NOMO-1 (cell line): ENCODE measurements at regions not wholly inside any gene's neighbourhood (a gene's known extent, or its start where the extent isn't known, plus 50 kb on each side); places are given as distances from the start of the nearest gene placed in this dataset.

Experiments used
- DNase-seq, 2 experiments: peaks; one replicate each; lab custom pipeline; 2025; ENCODE audit not compliant: unreplicated experiment in 2 of 2; lab: John Stamatoyannopoulos, UW

DNA sequence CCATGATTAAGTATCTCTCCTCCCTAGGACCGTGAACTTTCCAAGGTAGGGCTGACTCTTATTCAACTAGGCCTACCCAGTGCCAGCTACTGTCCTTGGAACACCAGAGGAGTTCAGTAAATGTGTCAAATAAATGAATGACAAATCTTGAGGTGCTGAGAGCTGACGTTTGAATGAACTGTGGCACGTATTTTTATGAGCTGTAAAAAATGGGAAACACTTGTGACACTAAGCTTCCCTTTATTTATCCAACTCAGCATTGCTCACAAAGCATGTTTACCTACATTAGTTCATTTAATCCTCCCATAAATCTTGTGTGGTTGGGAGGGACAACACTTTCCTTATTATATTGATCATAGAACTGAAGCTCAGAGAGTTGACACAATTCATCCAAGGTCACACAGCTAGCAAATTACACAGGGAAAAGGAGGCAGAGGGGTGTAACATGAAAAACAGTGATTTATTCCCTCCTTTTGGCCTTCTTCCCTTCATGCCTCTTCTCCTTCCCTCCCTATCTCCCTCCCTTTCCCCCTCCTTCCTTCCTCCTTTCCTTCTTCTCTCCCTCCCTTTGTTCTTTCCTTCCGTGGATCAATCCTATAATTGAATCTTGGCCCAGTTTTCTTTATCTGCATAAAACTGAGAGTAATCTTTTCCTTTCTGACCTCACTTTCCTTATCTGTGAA, 412.6 kb downstream of the DMRT2 start:
- DNase-seq, result no peak

DNA sequence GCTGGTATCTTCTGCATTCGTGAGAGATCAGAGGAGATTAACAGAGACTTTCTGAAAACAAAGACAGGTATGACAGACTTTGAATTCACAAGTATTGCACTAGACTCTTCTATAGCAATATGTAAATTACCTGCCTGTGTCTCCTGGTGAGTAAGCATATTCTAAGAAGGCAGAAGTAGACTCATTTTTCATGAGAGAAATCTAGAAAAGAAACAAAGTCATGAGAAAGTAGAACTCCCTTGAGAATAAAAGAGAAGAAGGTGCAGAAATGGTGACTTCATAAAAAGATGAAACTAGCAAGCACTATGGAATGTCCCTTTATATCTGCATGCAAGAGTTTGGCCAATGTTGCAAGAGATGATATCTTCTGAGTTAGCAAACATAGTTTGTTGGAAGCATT, 419.8 kb downstream of the DMRT2 start:
- DNase-seq, result no peak

DNA sequence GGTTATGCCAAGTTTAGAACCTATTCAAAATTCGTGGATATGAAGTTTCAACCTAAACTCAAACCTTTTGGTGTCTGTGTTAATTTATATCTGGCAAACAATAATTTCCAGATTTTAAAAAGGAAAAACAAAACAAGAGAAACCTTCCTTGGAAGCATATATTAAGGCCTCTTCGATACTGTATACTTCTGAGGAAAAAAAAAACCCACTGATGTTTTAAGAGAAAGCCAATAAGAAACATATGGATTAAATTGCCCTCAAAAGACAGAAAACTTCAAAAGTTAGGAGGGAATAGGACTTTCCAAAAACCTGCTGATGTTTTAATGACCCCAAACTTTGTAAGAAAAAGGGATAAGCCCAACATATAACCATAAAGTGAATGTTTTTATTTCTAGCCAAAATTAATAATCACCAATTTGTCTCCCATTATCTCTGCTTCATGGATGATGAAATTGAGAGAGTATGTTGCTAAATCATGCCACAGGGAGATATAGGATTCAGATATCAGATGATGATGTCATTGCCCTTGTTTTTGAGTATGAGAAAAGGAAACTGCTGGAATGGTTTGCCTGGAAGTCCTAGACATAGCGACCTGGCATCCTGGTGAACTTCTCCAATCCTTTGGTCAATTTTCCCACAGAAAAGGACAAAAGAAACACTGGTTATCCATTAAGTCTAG, 423.9 kb downstream of the DMRT2 start:
- no peak for DNase-seq

DNA sequence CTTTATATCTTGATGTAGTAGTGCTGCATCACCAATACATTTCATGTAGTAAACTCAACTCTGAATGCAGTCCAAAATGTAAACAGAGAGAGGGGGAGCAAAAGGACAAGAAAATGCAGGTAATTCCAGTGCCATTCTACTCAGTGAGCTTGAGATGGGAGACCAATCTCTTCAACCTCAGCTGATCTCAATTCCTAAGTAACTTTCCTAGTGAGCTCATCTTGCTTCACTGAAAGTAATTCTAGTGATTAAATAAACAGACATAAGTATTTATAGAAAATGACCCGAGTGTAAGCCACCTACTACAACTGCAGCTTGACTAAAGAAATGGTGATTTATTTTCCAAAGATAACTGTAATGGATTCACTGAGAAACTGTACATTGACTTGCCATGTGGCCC, 424.5 kb downstream of the DMRT2 start:
- no peak for DNase-seq

DNA sequence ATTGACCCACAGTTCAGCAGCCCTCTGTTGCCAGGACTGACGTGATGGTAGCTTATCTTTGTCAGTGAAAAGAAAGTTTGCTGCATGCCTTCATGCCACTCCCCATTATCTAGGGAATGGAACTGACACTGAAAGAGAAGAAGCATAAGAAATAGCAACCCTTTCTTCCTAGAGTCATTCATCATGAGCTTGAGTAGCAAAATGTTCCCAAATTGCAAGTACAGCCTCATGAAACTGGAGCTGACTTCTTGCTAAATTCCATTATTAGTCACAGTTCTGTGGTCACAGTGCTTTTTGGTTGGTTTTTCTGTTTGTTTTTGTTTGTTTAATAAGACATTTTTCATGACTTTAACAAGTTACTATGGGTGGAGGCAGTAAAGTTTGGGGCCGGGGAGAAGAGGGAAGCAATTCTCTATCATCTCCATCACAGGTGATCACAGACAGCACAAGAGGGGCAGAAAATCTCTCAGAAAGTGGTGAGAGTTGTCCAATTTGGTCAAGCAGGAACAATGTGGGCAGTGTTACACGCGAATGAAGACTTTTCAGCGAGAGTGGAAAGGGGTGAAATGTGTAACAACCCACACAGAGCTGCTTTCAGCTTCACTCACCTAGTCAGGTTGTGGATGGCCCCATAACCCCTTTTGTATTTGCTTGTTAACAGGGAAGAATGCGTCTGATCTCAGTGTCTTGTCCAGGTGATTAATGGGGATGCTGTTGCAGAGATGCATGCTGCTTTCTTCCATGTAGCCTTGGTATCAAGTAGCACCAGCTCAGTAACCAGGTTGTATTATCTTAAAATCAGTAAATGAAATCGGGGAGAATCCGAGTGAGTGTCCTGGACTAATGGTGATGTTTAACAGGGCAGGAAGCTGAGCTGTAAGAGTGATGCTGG, 440.4 kb downstream of the DMRT2 start:
- no peak for DNase-seq

DNA sequence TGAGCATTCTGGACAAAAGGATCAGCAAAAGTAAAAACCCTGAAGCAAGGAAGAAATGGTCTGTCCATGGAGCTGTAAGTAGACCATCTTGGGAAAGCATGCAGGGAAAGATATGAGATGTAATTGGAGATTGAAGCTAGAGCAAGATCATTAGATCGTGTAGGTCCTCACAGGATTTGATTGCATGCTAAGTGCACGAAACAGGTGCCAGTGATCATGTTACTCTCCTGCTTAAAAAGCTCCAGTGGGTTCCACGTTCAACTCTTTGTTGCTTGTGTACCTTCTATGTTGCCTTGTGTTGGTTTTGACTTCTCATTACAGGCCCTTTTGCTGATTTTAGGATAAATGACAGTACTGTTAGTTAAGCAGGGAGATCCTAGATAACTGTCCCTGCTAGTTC, 442.0 kb downstream of the DMRT2 start:
- DNase-seq, result no peak

DNA sequence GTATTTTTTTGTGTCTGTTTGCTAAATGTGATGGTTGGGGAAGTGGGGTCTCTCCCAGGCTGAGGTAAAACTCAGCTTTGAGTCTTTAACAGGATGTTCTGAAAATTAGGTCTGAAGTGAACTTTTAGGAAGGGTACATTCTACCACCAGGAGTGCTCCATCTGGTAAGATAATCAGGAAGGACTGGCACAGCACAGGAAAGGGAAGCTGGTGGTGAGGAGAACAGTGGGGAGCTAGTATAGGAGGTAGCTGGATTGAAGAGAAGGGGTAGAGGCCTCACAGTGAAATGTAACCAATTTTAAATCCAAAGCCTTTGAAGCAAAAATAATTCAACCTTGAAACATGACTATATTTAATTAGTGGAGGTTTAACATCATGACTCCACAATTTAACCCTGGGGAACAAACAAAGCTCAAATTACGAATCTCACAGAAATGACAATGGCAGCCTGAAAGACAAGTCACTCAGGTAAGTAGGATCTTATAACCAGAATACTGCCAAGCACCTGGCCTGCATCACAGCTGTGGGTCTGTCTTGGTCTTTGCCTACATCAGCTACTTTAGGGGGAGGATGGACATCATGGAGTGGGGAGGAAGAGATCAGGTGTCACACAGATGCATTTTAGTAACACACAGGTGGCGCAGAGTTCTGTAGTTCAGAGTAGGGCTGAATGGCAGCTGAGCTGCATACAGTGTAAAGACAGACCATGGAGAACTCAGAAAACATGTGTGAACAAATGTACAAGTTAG, 445.3 kb downstream of the DMRT2 start:
- no peak for DNase-seq

DNA sequence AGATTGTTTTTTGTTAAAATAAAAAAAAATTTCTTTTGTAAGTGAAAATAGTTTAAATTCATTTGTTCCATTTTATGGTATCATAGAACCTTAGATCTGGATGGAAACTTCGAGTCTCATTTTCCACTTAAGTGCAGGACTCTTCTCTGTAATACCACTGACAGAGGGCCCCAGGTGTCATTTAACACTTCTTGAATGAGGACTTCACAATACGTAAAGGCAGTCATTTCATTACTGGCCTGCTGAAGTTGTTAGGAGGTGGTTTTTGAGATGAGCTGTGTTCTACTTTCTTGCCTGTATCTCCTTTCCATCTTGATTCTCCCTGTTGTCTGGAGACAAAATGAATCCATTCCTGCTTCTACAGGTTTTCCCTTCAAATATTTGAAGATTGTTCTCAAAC, 455.3 kb downstream of the DMRT2 start:
- DNase-seq, result no peak

DNA sequence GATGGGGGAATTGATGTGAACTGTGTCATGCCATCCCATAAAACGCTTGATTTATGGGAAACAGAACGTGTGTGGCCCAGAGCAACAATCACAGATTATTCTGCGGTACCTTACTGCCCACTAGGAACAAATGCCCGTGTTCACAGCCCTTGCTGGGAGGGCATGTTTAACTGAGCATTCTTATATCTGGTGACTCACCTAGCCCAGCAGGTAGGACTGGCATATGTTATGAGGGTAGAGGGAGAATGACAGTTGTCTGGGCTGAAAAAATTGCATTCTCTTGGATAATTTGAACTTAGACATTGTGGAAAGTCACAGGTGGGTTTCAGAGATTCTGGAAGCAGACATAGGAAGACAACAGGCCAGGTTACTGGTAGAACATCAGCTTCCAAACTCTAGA, 460.6 kb downstream of the DMRT2 start:
- no peak for DNase-seq

DNA sequence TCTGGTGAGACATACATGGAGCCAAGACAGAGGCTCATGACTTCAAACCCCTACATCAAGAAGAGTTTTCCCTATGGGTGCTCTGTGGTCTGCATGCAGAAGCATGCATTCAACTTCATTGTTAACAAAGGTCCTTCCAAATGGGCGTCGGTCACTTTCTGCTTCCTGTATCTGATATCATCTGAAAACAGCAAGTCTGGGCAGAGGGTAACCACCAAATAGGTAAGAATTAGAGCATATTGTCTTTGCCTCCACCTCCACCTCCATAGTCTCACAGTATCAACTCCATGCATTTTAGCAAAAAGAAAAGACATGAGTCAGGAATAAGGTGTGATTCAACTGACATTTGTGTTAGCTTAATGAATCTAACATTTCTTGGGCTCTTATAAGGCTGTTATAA, 462.9 kb downstream of the DMRT2 start:
- no peak for DNase-seq

DNA sequence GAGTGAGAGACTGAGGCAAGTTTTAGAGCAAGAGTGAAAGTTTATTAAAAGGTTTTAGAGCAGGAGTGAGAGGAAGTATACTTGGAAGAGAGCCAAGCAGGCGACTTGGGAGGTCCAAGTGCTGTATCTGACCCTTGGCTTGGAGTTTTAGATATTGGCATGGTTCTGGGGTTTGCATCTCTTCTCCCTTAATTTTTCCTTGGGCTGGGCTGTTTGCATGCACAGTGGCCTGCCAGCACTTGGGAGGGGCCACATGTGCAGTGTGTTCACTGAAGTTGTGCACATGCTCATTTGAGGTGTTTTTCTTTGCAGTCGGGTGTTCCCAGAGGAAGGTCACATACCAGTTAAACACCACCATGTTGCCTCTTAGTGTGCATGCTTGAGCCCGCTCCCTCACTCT, 464.1 kb downstream of the DMRT2 start:
- no peak for DNase-seq

DNA sequence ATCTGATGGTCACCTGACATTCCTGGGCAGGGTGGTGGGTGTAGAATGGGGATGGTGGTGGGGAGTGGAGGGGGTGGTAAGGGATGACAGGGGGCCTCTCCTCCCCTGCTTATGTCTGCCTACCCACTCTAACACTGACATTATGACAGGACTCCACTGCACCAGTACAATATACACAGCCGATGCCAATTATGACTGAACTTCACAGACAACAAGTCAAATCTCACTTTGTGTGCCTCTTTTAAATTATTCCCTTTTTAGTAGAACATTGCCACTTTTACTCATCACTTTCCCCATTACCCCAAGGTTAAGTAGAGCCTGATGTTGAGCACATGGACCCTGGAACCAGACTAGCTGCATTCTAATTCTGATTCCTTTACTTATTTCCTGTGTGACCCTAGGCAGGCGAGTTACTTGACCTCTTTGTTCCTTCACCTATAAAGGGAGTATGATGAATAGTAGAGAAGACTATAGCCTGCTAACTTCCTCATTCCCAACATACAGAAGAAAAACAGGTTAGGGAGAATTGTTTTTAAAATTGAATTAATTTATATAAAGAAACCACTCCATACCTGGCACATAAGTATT, 464.7 kb downstream of the DMRT2 start:
- no peak for DNase-seq

DNA sequence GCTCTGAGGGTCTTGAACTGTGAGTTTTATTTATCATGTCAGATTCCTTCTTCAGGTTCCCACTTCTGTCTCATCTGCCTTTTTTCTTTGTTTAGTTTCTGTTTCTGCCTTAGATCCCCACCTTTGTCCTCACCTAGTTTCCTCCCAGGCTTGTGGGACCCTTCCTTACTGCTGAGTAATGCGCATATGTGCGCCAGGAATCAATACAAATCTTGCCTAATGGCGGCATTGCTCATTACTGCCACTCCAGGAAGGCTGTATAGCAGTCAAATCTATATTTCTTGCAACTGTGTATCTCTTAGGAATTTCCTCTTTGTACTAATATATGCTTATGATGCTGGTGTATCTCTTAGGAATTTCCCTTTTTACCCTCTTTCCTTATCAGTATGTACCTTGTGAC, 465.4 kb downstream of the DMRT2 start:
- DNase-seq, result no peak

DNA sequence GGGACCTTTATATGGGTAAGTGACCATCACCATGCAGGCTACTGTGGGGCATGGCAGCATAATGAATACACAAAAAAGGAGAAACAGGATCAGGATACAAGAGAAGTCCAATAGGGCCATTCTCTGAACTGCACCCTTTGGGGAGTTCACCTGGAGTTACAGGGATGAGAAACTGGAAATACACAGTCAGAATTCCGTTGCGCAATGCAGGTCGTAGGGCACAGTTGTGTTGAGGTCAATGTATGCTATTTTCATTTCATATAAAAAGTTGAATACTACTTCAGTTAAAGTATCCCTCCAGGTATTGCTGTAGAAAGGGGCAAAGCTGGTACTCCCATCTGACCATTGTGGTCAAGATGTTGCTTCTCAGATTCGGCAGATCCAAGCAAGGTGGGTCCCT, 471.4 kb downstream of the DMRT2 start:
- no peak for DNase-seq

DNA sequence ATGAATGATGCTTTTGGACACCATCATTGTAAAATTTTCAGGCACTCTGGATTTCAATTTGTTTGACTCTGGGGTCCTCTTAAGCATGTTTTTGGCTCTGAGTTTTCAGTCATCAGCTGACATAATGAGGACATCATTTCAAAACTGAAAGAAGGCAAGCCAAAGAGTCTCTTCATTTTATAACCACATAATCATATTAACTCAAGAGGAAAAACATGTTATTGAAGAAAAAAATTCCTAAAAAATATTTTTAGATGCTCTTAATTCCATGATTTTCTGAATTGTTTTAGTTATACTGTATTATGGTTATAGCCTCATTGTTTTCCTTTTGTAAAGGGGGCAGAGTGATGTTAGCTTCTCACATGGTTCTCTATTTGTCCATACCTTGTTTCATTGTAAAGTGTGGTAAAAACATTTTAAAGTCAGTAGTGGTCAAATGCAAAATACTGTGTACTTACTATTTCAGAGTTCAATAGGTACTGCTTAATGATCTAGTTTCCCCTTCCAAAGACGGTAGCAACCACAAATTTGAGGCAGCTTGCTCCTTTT, 472.1 kb downstream of the DMRT2 start:
- DNase-seq, result no peak

DNA sequence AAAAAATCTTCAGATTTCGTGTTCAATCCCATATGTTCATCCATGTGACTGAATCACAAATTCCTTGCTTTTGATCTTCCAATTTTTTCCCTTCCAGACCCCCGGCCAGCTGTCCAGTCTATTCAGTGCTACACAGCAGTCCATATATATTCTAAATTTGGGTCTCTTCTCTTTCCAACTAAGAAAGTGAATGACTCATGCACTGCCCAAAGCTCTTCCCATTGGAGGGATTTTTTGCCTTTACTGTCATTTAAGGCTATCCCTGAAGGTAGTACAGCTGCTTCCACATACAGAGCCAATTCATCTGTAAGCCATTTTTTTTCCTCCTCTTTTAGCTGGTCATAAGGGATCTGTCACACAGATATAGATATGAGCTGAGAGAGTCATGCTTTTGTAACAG, 478.3 kb downstream of the DMRT2 start:
- DNase-seq, result no peak

DNA sequence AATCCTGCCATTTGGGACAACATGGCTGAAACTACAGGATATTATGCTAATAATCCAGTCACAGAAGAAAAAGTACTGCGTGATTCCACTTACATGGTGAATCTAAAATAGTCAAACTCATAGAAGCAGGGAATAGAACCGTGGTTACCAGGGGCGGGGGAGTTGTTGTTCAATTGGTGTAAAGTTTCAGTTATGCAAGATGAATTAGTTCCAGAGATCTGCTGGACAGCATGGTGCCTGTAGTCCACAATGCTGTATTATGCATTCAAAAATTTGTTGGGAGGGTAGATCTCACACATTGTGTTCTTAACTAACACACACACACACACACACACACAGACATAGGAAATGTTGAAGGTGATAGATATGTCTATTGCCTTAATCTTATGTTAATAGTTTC, 480.5 kb downstream of the DMRT2 start:
- DNase-seq, result no peak

DNA sequence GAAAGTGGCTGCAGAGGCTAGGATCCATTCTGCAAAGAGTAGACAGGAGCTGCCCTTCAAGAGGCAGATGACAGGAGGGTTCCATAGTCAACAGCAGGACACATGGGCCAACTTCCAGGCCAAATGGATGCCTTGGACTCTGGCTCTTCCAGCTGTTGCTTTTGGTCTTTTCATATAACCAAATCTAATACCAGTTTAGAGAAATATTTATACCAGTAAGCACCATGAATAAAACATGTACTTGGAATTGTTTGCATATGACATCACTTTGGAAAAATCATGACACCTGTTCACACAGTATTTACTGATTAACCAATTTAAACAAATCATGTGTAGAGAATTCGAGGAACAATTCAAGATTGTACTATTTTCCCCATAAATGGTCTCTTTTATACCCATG, 481.3 kb downstream of the DMRT2 start:
- no peak for DNase-seq

DNA sequence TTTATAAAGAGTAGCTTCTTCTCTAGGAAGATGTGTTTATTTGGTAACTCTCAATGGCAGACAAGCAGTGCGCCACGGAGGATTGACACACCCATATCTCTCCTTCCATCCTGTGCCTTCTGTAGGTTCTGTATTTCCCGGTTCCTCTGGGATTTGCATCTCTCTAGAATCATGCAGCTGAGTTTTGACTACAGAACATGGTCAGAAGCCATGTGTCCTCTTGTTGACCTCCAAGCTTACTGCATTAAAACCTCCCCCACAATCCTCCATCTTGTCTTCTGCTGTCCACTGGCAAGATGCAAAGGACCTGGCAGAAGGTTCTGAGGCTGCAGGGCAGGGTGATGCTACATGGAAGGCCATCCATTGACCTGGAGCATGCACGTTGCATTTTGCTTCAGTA, 482.0 kb downstream of the DMRT2 start:
- no peak for DNase-seq

DNA sequence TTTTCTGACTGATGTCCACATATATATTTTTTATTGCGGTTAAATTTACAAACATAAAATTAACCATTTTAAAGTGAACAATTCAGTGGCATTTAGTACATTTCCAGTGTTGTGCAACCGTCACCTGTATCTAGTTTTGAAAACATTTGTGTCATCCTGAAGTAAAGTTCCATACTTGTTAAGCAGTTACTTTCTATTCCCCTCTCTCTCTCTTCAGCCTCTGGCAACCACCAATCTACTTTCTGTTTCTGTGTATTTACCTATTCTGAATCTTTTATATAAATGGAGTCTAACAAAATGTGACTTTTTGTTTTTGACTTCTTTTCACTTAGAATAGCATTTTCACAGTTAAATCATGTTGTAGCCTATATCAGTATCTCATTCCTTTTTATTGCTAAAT, 480.1 kb upstream of the SMARCA2 start:
- DNase-seq, result no peak
